ENCODE measurements at regions not wholly inside any gene's neighbourhood (a gene's known extent, or its start where the extent isn't known, plus 50 kb on each side); places are given as distances from the start of the nearest gene placed in this dataset.
"Not testable (repeated sequence)": the region's sequence is repeated elsewhere in the genome, so short reads cannot be mapped to it uniquely, and the experiment has no call there.

- DNase-seq (ENCODE audit: low read depth in 2 of 2, low spot score in 1 of 2), result no peak
Observed at GRCh38 chr20:17873410-17874270, 95.0 kb downstream of the SNX5 start.

- DNase-seq (ENCODE audit: low read depth in 2 of 2, low spot score in 1 of 2), result no peak
Observed at GRCh38 chr20:17872959-17873358, 95.6 kb downstream of the SNX5 start.

- DNase-seq (ENCODE audit: low read depth in 2 of 2, low spot score in 1 of 2), result no peak
Observed at GRCh38 chr20:17872434-17872833, 96.2 kb downstream of the SNX5 start.

- DNase-seq (ENCODE audit: low read depth in 2 of 2, low spot score in 1 of 2), result no peak
Observed at GRCh38 chr20:17871886-17872285, 96.7 kb downstream of the SNX5 start.

GRCh38 chr20:17871181-17871580, 97.4 kb downstream of the SNX5 start:
- DNase-seq (ENCODE audit: low read depth in 2 of 2, low spot score in 1 of 2), result no peak

GRCh38 chr20:17870086-17870740, 98.4 kb downstream of the SNX5 start:
- no peak for DNase-seq (ENCODE audit: low read depth in 2 of 2, low spot score in 1 of 2)

GRCh38 chr20:17869295-17869994, 99.1 kb downstream of the SNX5 start:
- no peak for DNase-seq (ENCODE audit: low read depth in 2 of 2, low spot score in 1 of 2)

- no peak for DNase-seq (ENCODE audit: low read depth in 2 of 2, low spot score in 1 of 2)
Observed at GRCh38 chr20:17868700-17869231, 99.8 kb downstream of the SNX5 start.

GRCh38 chr20:17868151-17868550, 100.4 kb downstream of the SNX5 start:
- no peak for DNase-seq (ENCODE audit: low read depth in 2 of 2, low spot score in 1 of 2)

- DNase-seq (ENCODE audit: low read depth in 2 of 2, low spot score in 1 of 2), result no peak
Observed at GRCh38 chr20:17867131-17867925, 101.3 kb downstream of the SNX5 start.

- no peak for DNase-seq (ENCODE audit: low read depth in 2 of 2, low spot score in 1 of 2)
Observed at GRCh38 chr20:17866234-17867001, 102.2 kb downstream of the SNX5 start.

- no peak for DNase-seq (ENCODE audit: low read depth in 2 of 2, low spot score in 1 of 2)
Observed at GRCh38 chr20:17863577-17864292, 104.9 kb downstream of the SNX5 start.

- no peak for DNase-seq (ENCODE audit: low read depth in 2 of 2, low spot score in 1 of 2)
Observed at GRCh38 chr20:17863209-17863576, 105.4 kb downstream of the SNX5 start.

GRCh38 chr20:17862171-17862570, 106.4 kb downstream of the SNX5 start:
- no peak for DNase-seq (ENCODE audit: low read depth in 2 of 2, low spot score in 1 of 2)

- not testable (repeated sequence) for DNase-seq (ENCODE audit: low read depth in 2 of 2, low spot score in 1 of 2)
Observed at GRCh38 chr20:17861620-17862019, 107.0 kb downstream of the SNX5 start.

GRCh38 chr20:17860301-17861197, 108.0 kb downstream of the SNX5 start:
- DNase-seq (ENCODE audit: low read depth in 2 of 2, low spot score in 1 of 2), result no peak

GRCh38 chr20:17859616-17860232, 108.9 kb downstream of the SNX5 start:
- peak in 1 of 2 donors; percentile 2 for DNase-seq (ENCODE audit: low read depth in 2 of 2, low spot score in 1 of 2)

GRCh38 chr20:17859002-17859615, 109.5 kb downstream of the SNX5 start:
- no peak for DNase-seq (ENCODE audit: low read depth in 2 of 2, low spot score in 1 of 2)

Measured in stimulated activated CD8-positive, alpha-beta memory T cell treated with anti-CD3 and anti-CD28 coated beads, Interleukin-4, amount 100 ng/mL, for 4 hours (primary cell).